Neural progenitor cell (in vitro differentiated cells): ENCODE measurements at regions not wholly inside any gene's neighbourhood (a gene's known extent, or its start where the extent isn't known, plus 50 kb on each side); places are given as distances from the start of the nearest gene placed in this dataset.

ENCODE experiments used
- CTCF ChIP-seq: fragments of 200-600 bp; sonication (generic); IDR thresholded peaks from 2 replicates; pipeline ENCODE4 v1.5.1; 2017; ENCODE audit warnings: antibody characterized with exemption, mild to moderate bottlenecking
- EZH2 ChIP-seq: fragments of 200-600 bp; sonication (generic); IDR thresholded peaks from 2 replicates; pipeline ENCODE4 v1.6.1; 2017; ENCODE audit warnings: antibody characterized with exemption, mild to moderate bottlenecking, moderate library complexity

DNA sequence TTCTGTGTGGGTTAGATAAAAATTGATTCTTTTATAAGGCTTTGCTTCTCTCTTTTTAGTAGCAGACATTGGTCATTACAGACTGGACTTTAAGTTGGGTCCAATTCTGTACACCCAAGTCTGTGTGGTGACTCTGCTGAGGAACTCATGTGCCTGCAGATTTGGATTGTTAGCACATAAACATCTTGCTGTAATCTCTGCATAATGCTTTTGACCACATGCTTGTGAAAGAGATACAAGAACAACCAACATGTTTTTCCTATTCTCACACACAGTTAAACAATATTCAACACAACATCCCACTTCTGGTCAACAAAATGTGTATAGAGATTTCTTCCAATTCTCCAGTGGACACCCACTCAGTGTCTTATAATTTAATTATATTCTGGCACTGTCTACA, 270.1 kb downstream of the RDH14 start:
- TF ChIP-seq CTCF, result no peak
- no peak for TF ChIP-seq EZH2
